Activated T-cell treated with anti-CD3 and anti-CD28 coated beads for 24 hours (primary cell): ENCODE measurements at regions not wholly inside any gene's neighbourhood (a gene's known extent, or its start where the extent isn't known, plus 50 kb on each side); places are given as distances from the start of the nearest gene placed in this dataset.

ENCODE experiments used
- DNase-seq: peaks from one replicate; pipeline ENCODE4 v3.0.0-alpha.2; 2020; ENCODE audit warnings: low read depth

- no peak for DNase-seq
These were observed 53.8 kb upstream of the ASB18 start for GRCh38 chr2:236317938-236318396.

- DNase-seq = no peak
These were observed 54.2 kb upstream of the ASB18 start for GRCh38 chr2:236318401-236318800.

GRCh38 chr2:236319036-236319435, 54.8 kb upstream of the ASB18 start:
- no peak for DNase-seq

GRCh38 chr2:236321415-236321814, 57.2 kb upstream of the ASB18 start:
- DNase-seq = no peak

- DNase-seq = no peak
These were observed 69.4 kb upstream of the ASB18 start for GRCh38 chr2:236333417-236334121.

GRCh38 chr2:236334122-236334876, 70.1 kb upstream of the ASB18 start:
- no peak for DNase-seq

GRCh38 chr2:236335696-236336574, 71.7 kb upstream of the ASB18 start:
- no peak for DNase-seq

GRCh38 chr2:236336575-236337464, 72.6 kb upstream of the ASB18 start:
- DNase-seq = no peak

GRCh38 chr2:236337465-236338325, 73.5 kb upstream of the ASB18 start:
- DNase-seq = no peak

GRCh38 chr2:236338495-236339184, 74.4 kb upstream of the ASB18 start:
- DNase-seq = no peak

- no peak for DNase-seq
These were observed 76.0 kb upstream of the ASB18 start for GRCh38 chr2:236340251-236340650.

- DNase-seq = no peak
These were observed 76.9 kb upstream of the ASB18 start for GRCh38 chr2:236341067-236341466.

- DNase-seq = no peak
These were observed 77.5 kb upstream of the ASB18 start for GRCh38 chr2:236341721-236342120.

GRCh38 chr2:236342507-236342906, 78.3 kb upstream of the ASB18 start:
- no peak for DNase-seq

GRCh38 chr2:236342951-236343350, 78.7 kb upstream of the ASB18 start:
- no peak for DNase-seq

GRCh38 chr2:236343400-236344161, 79.4 kb upstream of the ASB18 start:
- peak; percentile 33 for DNase-seq

- no peak for DNase-seq
These were observed 80.2 kb upstream of the ASB18 start for GRCh38 chr2:236344446-236344845.

- DNase-seq = no peak
These were observed 81.0 kb upstream of the ASB18 start for GRCh38 chr2:236345081-236345714.

GRCh38 chr2:236346366-236346765, 82.2 kb upstream of the ASB18 start:
- no peak for DNase-seq
